Smooth muscle cell (in vitro differentiated cells): ENCODE measurements at regions not wholly inside any gene's neighbourhood (a gene's known extent, or its start where the extent isn't known, plus 50 kb on each side); places are given as distances from the start of the nearest gene placed in this dataset.

Source experiments
- DNase-seq: peaks from one replicate; lab custom pipeline; 2025; ENCODE audit not compliant: unreplicated experiment; lab: John Stamatoyannopoulos, UW
- H2AFZ ChIP-seq: fragments of 200-600 bp; sonication (generic); 2 replicates; pipeline ENCODE4 v1.6.0; 2016; ENCODE audit warnings: antibody characterized with exemption, low read depth, mild to moderate bottlenecking
- H3F3A ChIP-seq: fragments of 200-600 bp; sonication (generic); 2 replicates; pipeline ENCODE4 v1.6.0; 2017; ENCODE audit warnings: antibody characterized with exemption, low read depth
- H3K27ac ChIP-seq: fragments of 200-600 bp; sonication (generic); 2 replicates; pipeline ENCODE4 v1.5.1; 2016; ENCODE audit warnings: low read depth, mild to moderate bottlenecking
- H3K27me3 ChIP-seq: fragments of 200-600 bp; sonication (generic); 2 replicates; pipeline ENCODE4 v1.6.1; 2016; ENCODE audit warnings: low read depth, mild to moderate bottlenecking
- H3K36me3 ChIP-seq: fragments of 200-600 bp; sonication (generic); 2 replicates; pipeline ENCODE4 v1.5.1; 2016; ENCODE audit warnings: low read depth
- H3K4me1 ChIP-seq: fragments of 200-600 bp; sonication (generic); 2 replicates; pipeline ENCODE4 v1.5.1; 2016; ENCODE audit warnings: low read depth
- H3K4me2 ChIP-seq: fragments of 200-600 bp; sonication (generic); 2 replicates; pipeline ENCODE4 v1.6.0; 2016; ENCODE audit warnings: mild to moderate bottlenecking
- H3K4me3 ChIP-seq: fragments of 200-600 bp; sonication (generic); 2 replicates; pipeline ENCODE4 v1.5.1; 2016; ENCODE audit warnings: mild to moderate bottlenecking
- H3K79me2 ChIP-seq: fragments of 200-600 bp; sonication (generic); 2 replicates; pipeline ENCODE4 v1.6.0; 2016; ENCODE audit warnings: low read depth, mild to moderate bottlenecking
- H3K9ac ChIP-seq: fragments of 200-600 bp; sonication (generic); 2 replicates; pipeline ENCODE4 v1.6.0; 2016; ENCODE audit warnings: low read depth
- H3K9me3 ChIP-seq: fragments of 200-600 bp; sonication (generic); replicated peaks from 2 replicates; pipeline ENCODE4 v1.5.1; 2016; ENCODE audit warnings: low read depth
- H4K20me1 ChIP-seq: fragments of 200-600 bp; sonication (generic); 2 replicates; pipeline ENCODE4 v1.6.0; 2016; ENCODE audit warnings: low read depth
- CTCF ChIP-seq: fragments of 200-600 bp; sonication (generic); IDR thresholded peaks from 2 replicates; pipeline ENCODE4 v1.5.1; 2017; ENCODE audit warnings: borderline replicate concordance, mild to moderate bottlenecking, antibody characterized with exemption; ENCODE audit not compliant: insufficient read depth, poor library complexity, severe bottlenecking
- whole genome bisulfite sequencing: methylation state at CpG from one replicate; pipeline ENCODE4 v1.1.7; 2016; ENCODE audit warnings: low lambda C conversion rate; 5-methylcytosine and 5-hydroxymethylcytosine counted together

- Histone ChIP-seq H3K27me3 (no peaks in the 10 kb centered on the region), H3K27ac (no peak overlapping the region), H4K20me1 (no peaks in the 10 kb centered on the region), H3K79me2 (no peaks in the 10 kb centered on the region), H3K36me3 (no peaks in the 10 kb centered on the region), H2AFZ (no peak overlapping the region), H3K4me2 (no peak overlapping the region), H3K9me3 (no peaks in the 10 kb centered on the region), H3F3A (no peaks in the 10 kb centered on the region), H3K9ac (no peak overlapping the region), H3K4me1 (no peaks in the 10 kb centered on the region), H3K4me3 (no peak overlapping the region)
- DNase-seq = no peak
- WGBS = 30% methylated on average over 2 of the region's 2 CpGs
- no peak for TF ChIP-seq CTCF
These were observed 484.2 kb upstream of the ATP11B start for GRCh38 chr3:182309120-182309519.

- Histone ChIP-seq H3K9me3 (peaks cover 9% of the 10 kb centered on the region), H3K4me1 (no peaks in the 10 kb centered on the region), H3K4me3 (no peak overlapping the region), H3K4me2 (no peak overlapping the region), H4K20me1 (no peaks in the 10 kb centered on the region), H3K27me3 (no peaks in the 10 kb centered on the region), H3K79me2 (no peaks in the 10 kb centered on the region), H2AFZ (no peak overlapping the region), H3K9ac (no peak overlapping the region), H3F3A (no peaks in the 10 kb centered on the region), H3K27ac (no peak overlapping the region), H3K36me3 (no peaks in the 10 kb centered on the region)
- TF ChIP-seq CTCF = no peak
- 76% methylated on average over 5 of the region's 5 CpGs for WGBS
- DNase-seq = no peak
These were observed 478.0 kb upstream of the ATP11B start for GRCh38 chr3:182315313-182315712.

GRCh38 chr3:182323126-182323700 lies 470.1 kb upstream of the ATP11B start:
- Histone ChIP-seq H3K4me2 (no peak overlapping the region), H3K9me3 (peaks cover 5% of the 10 kb centered on the region), H4K20me1 (no peaks in the 10 kb centered on the region), H3K4me1 (no peaks in the 10 kb centered on the region), H3K9ac (no peak overlapping the region), H3K27ac (no peak overlapping the region), H3K27me3 (no peaks in the 10 kb centered on the region), H3K79me2 (no peaks in the 10 kb centered on the region), H3K36me3 (no peaks in the 10 kb centered on the region), H3F3A (no peaks in the 10 kb centered on the region), H2AFZ (no peak overlapping the region), H3K4me3 (no peak overlapping the region)
- WGBS = 27% methylated on average over 1 of the region's 1 CpG
- TF ChIP-seq CTCF = no peak
- no peak for DNase-seq

GRCh38 chr3:182323898-182324297 lies 469.4 kb upstream of the ATP11B start:
- H3K27ac ChIP-seq = no peak overlapping the region
- H3K9me3 ChIP-seq = peaks cover 5% of the 10 kb centered on the region
- H3K4me3 ChIP-seq = no peak overlapping the region
- 71% methylated on average over 1 of the region's 1 CpG for WGBS
- no peak overlapping the region for H2AFZ ChIP-seq
- H3K79me2 ChIP-seq = no peaks in the 10 kb centered on the region
- H3K36me3 ChIP-seq = no peaks in the 10 kb centered on the region
- DNase-seq = no peak
- TF ChIP-seq CTCF = no peak
- H4K20me1 ChIP-seq = no peaks in the 10 kb centered on the region
- no peak overlapping the region for H3K4me2 ChIP-seq
- no peak overlapping the region for H3K9ac ChIP-seq
- no peaks in the 10 kb centered on the region for H3K4me1 ChIP-seq
- H3F3A ChIP-seq = no peaks in the 10 kb centered on the region
- no peaks in the 10 kb centered on the region for H3K27me3 ChIP-seq
